Fibroblast of pulmonary artery (primary cell): ENCODE measurements at regions not wholly inside any gene's neighbourhood (a gene's known extent, or its start where the extent isn't known, plus 50 kb on each side); places are given as distances from the start of the nearest gene placed in this dataset.

ENCODE experiments used
- DNase-seq: peaks from one replicate; pipeline ENCODE4 v3.0.0-alpha.2; 2010; ENCODE audit warnings: low read depth
- H3K4me3 ChIP-seq: replicated peaks from 2 replicates; pipeline ENCODE4 v1.5.1; 2011; ENCODE audit warnings: low read depth, mild to moderate bottlenecking, control low read depth, low read length, moderate library complexity
- CTCF ChIP-seq: IDR thresholded peaks from 2 replicates; pipeline ENCODE4 v1.5.1; 2011; ENCODE audit warnings: mild to moderate bottlenecking, control low read depth, low read length, inconsistent platforms; ENCODE audit errors: missing control alignments

GRCh38 chr12:100724071-100724470 is 70.5 kb upstream of the ANO4 start:
- no peak for DNase-seq
- no peak for TF ChIP-seq CTCF
- no peak overlapping the region for H3K4me3 ChIP-seq

GRCh38 chr12:100733817-100734593 is 60.6 kb upstream of the ANO4 start:
- TF ChIP-seq CTCF: peak; percentile 76
- H3K4me3 ChIP-seq: no peak overlapping the region
- peak; percentile 65 for DNase-seq

- no peak for TF ChIP-seq CTCF
- no peak for DNase-seq
These were observed 57.4 kb upstream of the ANO4 start for GRCh38 chr12:100737168-100737567.

GRCh38 chr12:100738086-100738485 is 56.5 kb upstream of the ANO4 start:
- no peak for TF ChIP-seq CTCF

More at GRCh38 chr12:100737168-100737567, 57.4 kb upstream of the ANO4 start:
- H3K4me3 ChIP-seq: no peak overlapping the region

GRCh38 chr12:100741084-100741711 is 53.4 kb upstream of the ANO4 start:
- peak; percentile 58 for DNase-seq
- H3K4me3 ChIP-seq: no peak overlapping the region
- TF ChIP-seq CTCF: peak; percentile 80

More at GRCh38 chr12:100738086-100738485, 56.5 kb upstream of the ANO4 start:
- no peak for DNase-seq
- no peak overlapping the region for H3K4me3 ChIP-seq

- H3K4me3 ChIP-seq: no peak overlapping the region
- no peak for TF ChIP-seq CTCF
- DNase-seq: no peak
These were observed 51.5 kb upstream of the ANO4 start for GRCh38 chr12:100743060-100743459.
